Fibroblast of skin of left quadriceps (primary cell): ENCODE measurements at regions not wholly inside any gene's neighbourhood (a gene's known extent, or its start where the extent isn't known, plus 50 kb on each side); places are given as distances from the start of the nearest gene placed in this dataset.
A peak's percentile ranks its signal among the peaks of the same experiment; 100 is the strongest.

Experiments used
- DNase-seq, 2 experiments: peaks; one replicate each; pipeline ENCODE4 v3.0.0-alpha.2; 2013; ENCODE audit warnings: low read depth in 2 of 2

DNA sequence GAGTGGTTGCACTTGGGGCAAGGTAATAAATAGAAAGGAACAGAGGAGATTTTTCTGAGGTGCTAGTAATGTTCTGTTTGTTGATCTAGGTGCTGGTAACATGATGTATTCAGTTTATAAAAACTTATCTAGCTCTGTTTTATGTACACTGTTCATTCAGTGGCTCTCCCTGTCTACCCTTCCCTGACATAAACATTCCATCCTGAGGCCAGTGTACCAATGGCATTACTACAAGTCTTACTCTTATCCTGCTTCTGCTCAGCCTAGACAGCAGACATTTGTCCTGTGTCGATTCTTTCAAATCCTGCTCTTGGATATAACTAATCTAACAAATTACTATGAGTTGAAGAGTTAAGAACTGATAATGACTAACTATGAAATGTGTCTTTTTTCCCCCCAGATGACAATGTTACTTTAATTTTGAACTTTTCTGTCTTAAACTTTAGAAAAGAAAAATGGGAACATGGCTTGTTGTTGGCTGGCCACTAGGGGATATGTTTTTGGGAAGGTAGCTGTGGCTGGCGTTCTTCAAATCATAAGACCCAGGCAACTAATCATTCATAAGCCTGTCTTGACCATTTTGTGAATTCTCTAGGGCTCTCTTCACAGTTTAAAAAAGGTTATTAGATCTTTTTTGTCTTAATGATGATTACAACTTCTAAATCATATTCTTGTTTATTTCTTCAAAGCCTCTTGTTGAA lies 390.9 kb downstream of the PBX1 start:
- DNase-seq, result no peak

- DNase-seq, result no peak
Measured at GRCh38 chr1:164948101-164948500, 389.1 kb downstream of the PBX1 start.

- no peak for DNase-seq
Measured at GRCh38 chr1:164937291-164937690, 378.3 kb downstream of the PBX1 start.

GRCh38 chr1:164932580-164932979 lies 373.6 kb downstream of the PBX1 start:
- DNase-seq, result no peak

- DNase-seq, result no peak
Measured at GRCh38 chr1:164930833-164931232, 371.8 kb downstream of the PBX1 start.

- no peak for DNase-seq
Measured at GRCh38 chr1:164930241-164930640, 371.3 kb downstream of the PBX1 start.

DNA sequence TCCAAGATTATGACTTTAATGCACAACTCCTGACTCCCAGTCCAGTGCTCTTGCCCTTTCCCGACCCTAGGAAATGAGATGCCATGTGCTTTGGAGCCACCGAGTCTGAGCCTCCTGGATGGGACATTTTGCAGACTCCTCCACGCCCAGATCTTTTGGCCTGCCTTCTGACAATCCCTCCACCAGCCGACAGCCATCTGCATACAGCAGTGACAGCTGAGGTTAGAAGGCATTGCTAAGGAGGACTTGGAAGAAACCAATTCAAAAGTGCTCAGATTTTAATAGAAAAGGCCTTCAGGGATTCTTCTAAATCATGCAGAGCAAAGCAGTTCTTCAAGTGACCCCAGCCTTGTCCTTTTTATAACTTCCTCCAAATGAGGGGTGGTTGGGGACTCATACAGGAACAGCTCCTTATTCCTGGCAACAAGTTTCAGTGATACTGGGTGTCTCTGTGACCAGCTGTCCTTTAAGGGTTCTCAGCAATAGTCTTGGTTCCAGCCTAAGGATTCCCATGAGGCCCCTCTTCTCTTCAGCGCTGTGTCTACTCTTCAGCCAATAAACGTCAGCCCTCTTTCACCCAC lies 369.3 kb downstream of the PBX1 start:
- no peak for DNase-seq

DNA sequence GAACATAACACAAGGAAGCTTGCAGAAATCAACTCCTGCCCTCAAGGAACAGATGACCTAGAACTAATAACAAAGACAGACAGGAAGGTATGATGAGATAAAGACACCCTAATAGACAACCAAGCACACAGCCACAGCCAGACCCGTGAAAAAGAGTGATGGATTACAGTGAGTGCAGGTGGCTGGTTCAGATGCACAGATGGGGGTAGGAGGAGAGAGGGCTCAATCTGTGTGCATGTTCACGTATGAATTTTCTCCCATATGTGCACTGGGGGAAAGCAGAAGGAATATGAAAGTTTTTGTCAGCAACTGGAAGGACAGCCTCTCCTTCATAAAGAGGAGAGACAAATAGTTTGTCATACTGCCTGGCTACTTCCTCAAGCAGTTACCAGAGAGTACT lies 367.1 kb downstream of the PBX1 start:
- no peak for DNase-seq

GRCh38 chr1:164922585-164922984 lies 363.6 kb downstream of the PBX1 start:
- DNase-seq, result no peak

DNA sequence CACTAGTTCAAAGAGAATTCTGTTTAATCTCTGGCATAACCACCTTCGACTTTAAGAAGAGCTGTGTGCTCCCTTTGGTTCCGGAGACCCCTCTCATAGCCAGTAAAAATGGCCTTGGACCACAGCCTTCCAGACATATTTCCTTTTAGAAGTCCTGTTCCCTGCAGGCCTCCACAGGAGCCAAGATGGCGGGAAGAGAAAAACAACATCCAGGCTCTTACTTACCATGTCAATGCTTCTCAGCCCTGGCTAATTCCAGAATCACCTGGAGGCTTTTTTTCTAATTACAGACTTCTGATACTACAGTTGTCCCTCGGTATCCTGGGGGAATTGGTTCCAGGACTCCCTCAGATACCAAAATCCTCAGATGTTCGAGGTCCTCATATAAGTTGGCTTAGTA lies 362.5 kb downstream of the PBX1 start:
- DNase-seq, result no peak

DNA sequence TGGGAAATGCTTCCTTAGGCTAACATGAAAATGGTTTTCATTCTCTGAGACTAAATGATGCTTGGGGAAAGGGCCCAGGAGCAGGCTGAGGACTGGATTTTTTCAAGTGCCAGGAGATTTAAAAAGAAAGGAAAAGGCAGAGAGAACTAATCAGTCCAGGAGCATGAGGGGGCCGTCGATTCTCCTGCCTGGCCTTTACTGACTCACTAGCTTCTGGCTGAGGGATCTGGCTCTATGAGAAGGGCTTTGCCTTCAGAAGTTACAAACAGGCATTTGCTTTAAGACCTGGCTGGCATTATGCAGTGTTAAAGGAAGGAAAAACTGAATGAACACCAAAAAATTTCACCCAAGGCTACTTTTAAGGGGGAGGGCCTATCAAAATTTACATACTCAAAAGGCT lies 359.2 kb downstream of the PBX1 start:
- no peak for DNase-seq

DNA sequence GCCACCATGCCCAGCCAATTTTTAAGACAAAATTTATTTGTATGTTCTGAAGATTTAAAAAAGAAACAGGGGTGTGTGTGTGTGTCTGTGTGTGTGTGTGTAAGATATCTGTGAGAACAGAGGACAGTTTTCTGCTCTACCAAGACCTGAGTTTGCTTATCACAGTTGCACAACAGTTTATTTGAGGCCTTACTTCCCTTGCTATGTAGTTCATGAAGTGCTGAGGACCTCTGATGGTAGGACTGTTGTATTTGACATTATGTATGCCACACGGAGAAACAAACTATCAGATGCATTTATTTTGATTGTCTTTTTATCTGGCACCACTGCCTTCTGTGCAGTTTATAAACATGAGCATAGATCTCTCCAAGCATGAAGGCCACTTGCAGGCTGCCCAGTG lies 355.2 kb downstream of the PBX1 start:
- DNase-seq, result peak; percentile 12 to 15

DNA sequence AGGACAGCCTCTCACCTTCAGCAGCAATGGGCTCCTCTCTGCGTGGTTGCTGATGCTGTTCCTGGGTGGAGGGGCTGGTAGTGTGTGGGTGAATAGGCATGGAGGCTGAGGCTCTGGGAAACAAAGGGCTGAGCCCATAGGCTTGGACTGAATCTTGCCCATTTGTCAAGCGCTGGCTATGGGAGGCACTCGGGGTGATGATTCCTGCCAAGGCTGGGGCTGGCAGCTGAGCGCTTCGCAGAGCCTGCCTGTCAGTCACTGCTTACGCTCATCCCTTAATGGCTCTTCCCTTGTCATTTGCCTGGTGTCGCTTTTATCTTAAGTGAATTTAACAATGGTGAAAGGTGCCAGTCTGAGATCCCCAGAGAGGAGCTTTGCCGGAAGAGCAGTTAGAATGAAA lies 353.3 kb downstream of the PBX1 start:
- DNase-seq, result no peak

- DNase-seq, result no peak
Measured at GRCh38 chr1:164910671-164911070, 351.7 kb downstream of the PBX1 start.

DNA sequence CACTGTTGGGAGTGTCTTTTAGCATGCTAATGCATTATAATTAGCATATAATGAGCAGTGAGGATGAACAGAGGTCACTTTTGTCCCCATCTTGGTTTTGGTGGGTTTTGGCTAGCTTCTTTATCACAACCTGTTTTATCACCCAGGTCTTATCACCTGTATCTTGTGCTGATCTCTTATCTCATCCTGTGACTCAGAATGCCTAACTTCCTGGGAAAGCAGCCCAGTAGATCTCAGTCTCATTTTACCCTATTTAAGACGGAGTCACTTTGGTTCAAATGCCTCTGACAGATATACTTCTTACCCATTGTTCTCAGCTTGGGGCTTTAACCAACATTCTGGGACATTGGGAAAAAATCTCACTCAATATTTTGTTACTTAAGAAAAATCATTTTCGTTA lies 348.7 kb downstream of the PBX1 start:
- no peak for DNase-seq

DNA sequence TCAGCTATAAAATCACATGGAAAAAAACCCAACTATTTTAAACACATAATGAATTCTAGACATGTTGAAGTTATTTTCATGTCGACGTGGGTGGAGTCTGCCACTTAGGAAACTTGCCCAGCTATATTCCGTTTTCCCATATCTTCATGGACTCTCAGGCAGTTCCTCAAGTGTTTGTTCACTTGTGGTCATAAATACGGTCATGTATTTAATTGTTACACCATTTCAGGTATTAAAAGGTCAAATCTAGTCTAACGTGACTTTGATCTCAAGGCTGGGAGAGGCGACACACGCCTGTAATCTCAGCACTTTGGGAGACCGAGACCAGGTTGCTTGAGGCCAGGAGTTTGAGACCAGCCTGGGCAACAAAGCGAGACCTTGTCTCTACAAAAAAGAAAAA lies 346.9 kb downstream of the PBX1 start:
- DNase-seq, result no peak

DNA sequence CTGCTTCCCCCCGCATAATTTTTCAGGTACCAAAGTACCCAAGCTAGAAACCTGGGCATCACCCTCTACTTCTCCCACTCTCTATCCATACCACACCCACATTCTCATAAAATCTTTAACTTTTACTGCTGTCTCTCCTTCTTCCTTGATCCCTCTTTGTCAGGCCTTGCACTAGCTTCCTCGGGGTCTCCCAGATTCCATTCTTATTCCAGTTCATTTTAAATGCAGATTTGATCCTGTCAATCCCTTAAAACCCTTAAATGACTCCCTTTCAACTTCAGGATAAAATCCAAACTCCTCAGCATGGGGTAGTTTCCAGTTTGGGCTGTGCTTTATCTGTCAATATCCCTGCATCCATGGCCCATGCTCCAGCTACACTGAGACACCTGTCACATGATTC lies 343.5 kb downstream of the PBX1 start:
- no peak for DNase-seq
